GM10248 (cell line): ENCODE measurements at regions not wholly inside any gene's neighbourhood (a gene's known extent, or its start where the extent isn't known, plus 50 kb on each side); places are given as distances from the start of the nearest gene placed in this dataset.

Experiments
- CTCF ChIA-PET: fragments of 300-600 bp; sonication (Branson Sonifier 250); formaldehyde crosslinking; extraction: SDS; loops from one replicate; lab custom pipeline; 2021; ENCODE audit warnings: antibody characterized with exemption; lab: Yijun Ruan, JAX
- POLR2A ChIA-PET: fragments of 350-650 bp; sonication (Branson Sonifier 250); formaldehyde crosslinking; extraction: SDS; loops from one replicate; lab custom pipeline; 2020; ENCODE audit warnings: antibody characterized with exemption; lab: Yijun Ruan, JAX
- DNase-seq: peaks from one replicate; pipeline ENCODE4 v3.0.0; 2012; ENCODE audit errors: extremely low spot score
- TF ChIP-seq, protein P1 (sequence below): IDR thresholded peaks from 2 replicates; pipeline ENCODE4 v1.5.1; 2012; ENCODE audit warnings: mild to moderate bottlenecking, low read depth; ENCODE audit errors: extremely low read depth, missing control alignments, control extremely low read depth

DNA sequence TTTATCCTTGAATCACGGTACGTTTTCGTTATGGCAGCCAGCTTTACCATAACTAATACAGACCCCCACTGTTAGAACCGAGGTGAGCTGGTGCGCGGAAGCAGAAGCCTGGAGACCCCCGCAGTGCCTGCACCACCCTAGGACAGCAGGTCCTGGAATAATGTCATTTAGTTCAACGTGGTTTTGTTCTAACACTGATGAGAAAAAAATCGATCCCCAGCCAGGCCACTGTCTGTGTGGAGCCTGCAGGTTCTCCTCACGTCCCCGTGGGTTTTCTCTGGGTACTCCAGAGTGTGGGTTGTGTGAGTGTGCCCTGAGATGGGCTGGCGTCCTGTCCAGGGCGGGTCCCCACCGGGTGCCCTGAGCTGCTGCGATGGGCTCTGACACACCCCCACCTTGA lies 69.9 kb upstream of the ST3GAL5 start:
- ChIA-PET POLR2A (no interaction called here), CTCF (interaction anchor here (1.2 to 2.8 kb wide), 2 partner anchors 9 to 131 kb away, joined by 3 to 9 read pairs; no protein-coding TSS in a partner anchor)
- no peak for DNase-seq
- TF ChIP-seq, protein P1, sequence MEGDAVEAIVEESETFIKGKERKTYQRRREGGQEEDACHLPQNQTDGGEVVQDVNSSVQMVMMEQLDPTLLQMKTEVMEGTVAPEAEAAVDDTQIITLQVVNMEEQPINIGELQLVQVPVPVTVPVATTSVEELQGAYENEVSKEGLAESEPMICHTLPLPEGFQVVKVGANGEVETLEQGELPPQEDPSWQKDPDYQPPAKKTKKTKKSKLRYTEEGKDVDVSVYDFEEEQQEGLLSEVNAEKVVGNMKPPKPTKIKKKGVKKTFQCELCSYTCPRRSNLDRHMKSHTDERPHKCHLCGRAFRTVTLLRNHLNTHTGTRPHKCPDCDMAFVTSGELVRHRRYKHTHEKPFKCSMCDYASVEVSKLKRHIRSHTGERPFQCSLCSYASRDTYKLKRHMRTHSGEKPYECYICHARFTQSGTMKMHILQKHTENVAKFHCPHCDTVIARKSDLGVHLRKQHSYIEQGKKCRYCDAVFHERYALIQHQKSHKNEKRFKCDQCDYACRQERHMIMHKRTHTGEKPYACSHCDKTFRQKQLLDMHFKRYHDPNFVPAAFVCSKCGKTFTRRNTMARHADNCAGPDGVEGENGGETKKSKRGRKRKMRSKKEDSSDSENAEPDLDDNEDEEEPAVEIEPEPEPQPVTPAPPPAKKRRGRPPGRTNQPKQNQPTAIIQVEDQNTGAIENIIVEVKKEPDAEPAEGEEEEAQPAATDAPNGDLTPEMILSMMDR = no peak

DNA sequence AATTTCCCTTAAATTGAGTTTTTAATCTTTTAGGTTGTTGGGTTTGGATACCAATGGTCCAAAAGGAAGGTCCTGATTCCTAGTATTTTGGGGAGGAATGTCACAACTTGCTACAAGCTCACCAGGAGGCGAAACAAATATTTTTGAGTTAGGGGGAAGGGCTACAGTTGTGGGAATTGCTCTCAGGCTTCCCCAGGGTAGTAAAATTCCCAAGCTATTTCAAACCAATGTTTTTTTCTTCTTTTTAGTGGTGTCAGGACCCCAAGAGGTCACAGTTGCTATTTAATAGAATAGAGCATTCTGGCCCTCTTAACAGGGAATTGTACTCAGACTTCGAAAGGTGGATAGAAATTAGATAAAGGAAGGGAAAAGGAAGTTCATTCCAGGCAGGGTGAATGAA lies 68.5 kb upstream of the ST3GAL5 start:
- ChIA-PET CTCF (interaction anchor here (2.8 kb wide), 1 partner anchor 8 kb away, joined by 9 read pairs; no protein-coding TSS in a partner anchor), POLR2A (no interaction called here)
- TF ChIP-seq, protein P1 = no peak
- no peak for DNase-seq

DNA sequence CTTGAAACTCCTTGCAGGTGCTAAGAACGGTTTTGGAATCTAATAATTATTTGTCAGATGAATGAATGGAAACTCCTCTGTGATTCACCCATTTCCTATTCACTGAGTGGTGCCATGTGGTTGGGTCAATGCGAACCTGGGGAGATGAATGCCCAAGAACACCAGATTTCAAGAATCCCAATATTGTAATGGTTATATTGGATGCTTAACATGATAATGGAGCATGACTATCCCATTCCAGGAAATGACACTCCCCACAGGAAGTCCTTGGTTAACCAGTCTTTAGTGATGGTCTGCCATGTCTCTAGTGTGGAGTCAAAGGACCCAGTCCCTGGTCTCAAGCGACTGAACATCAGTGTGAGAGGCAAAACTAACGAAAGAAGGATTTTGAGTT lies 67.9 kb upstream of the ST3GAL5 start:
- ChIA-PET CTCF (no interaction called here), POLR2A (no interaction called here)
- TF ChIP-seq, protein P1 = no peak
- no peak for DNase-seq

DNA sequence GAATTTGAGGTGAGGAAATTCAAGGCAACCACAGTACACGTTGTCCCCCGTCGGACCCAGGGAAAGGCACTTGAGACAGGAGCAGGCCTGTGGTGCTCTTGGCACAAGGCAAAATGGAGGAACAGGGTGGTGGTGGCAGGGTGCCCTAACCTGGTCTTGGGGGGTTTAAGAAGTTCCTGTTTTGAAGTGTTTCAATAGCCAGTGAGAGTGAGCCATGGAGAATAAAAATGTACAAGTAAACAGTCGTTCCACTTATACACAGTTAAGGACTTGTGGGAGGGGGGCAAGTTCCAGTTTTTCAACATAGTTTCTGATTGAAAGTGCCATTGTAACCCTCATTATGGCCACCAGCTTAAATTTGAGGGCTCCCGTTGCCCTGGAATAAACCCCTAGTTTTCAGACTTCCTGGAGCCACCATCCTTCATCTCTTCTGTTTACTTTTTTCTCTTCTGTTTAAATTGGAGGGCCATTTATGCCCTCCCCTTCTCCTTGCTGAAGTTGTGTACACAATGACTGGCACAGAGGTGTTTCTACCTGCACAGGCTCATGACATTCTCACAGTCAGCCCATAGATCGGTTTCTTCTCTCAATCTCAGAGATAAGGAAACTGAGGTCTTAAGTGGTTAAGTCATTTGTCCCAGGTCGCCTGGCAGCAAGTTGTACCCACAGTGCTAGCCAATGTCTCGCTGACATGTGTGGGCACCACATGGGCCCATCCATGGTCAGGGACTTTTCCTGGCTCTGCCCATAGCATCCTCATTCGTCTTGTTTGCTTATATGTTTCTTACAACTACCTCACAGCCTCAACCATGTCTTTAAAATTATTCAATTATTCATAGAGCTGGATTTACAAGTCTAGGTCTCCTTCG lies 66.0 kb upstream of the ST3GAL5 start:
- CTCF ChIA-PET = interaction anchor here (1.6 kb wide), 1 partner anchor 66 kb away, joined by 3 read pairs; the partner anchor contains the start of gene ST3GAL5
- POLR2A ChIA-PET = no interaction called here
- DNase-seq = no peak
- TF ChIP-seq, protein P1 = no peak

DNA sequence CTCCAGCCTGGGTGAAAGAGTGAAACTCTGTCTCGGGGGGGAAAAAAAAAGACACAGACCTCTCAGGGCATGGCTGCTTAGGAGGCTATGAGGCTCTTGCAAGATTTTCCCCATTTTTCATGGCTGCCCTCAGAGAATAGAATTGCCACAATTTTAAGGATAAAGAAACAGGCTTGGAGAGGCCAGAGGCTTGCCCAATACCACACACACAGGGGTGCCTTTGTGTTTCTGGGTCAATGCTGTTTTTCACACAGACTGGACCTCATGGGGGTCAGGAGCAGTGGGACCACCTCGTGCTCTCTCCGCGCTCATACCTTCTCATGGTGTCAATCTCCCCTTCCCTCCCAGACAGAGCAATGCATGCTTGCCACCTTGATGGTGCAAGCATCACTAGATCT lies 65.4 kb upstream of the ST3GAL5 start:
- ChIA-PET CTCF (interaction anchor here (1.6 kb wide), 1 partner anchor 66 kb away, joined by 3 read pairs; the partner anchor contains the start of gene ST3GAL5), POLR2A (no interaction called here)
- no peak for DNase-seq
- TF ChIP-seq, protein P1 = no peak

DNA sequence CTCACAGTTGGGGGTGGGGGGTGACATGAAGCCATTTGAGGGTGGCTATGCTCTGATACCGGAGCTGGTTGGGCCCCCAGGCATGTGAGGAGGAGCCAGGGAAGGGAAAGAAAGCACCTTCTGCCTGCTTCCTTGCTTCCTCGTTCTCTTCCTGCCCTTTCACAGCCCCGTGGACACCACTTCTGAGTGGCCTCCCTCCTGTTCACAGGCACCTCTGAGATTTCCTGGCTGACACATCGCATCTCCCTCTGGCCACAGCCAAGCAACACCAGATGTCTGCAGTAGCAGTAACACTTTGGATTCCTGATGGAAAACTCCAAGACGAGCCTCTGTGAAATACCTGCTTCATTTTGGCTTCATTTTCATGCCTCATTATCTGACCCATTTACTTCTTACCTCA lies 64.7 kb upstream of the ST3GAL5 start:
- DNase-seq = no peak
- TF ChIP-seq, protein P1 = no peak
- ChIA-PET POLR2A (no interaction called here), CTCF (no interaction called here)
